ENCODE measurements at regions not wholly inside any gene's neighbourhood (a gene's known extent, or its start where the extent isn't known, plus 50 kb on each side); places are given as distances from the start of the nearest gene placed in this dataset.

DNA sequence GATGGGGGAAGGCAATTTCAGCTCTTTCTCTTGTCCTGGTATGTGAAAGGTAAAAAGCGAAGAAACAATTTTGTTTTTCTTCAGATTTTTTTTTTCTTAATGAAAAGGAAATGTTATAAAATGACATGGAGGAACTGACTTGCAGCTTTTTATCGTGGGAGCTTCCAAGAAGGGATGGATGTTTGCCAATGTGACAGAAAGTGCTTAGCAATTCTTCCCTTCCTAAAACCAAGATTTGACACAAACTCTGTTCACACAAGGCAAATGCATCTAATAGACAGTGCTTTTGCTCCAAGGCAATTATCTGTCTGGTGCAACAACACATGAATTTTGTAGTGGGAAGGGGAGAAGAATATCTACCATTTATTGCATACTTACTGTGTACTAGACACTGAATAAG, 988.5 kb downstream of the CDH11 start:
- TF ChIP-seq, protein P1, sequence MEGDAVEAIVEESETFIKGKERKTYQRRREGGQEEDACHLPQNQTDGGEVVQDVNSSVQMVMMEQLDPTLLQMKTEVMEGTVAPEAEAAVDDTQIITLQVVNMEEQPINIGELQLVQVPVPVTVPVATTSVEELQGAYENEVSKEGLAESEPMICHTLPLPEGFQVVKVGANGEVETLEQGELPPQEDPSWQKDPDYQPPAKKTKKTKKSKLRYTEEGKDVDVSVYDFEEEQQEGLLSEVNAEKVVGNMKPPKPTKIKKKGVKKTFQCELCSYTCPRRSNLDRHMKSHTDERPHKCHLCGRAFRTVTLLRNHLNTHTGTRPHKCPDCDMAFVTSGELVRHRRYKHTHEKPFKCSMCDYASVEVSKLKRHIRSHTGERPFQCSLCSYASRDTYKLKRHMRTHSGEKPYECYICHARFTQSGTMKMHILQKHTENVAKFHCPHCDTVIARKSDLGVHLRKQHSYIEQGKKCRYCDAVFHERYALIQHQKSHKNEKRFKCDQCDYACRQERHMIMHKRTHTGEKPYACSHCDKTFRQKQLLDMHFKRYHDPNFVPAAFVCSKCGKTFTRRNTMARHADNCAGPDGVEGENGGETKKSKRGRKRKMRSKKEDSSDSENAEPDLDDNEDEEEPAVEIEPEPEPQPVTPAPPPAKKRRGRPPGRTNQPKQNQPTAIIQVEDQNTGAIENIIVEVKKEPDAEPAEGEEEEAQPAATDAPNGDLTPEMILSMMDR (IDR thresholded peaks at IDR 0.05) = no peak
- Mint-ChIP-seq H3K9me3 (peaks cover 9 to 10% of the 10 kb centered on the region in 2 donors), H3K4me1 (no peaks in the 10 kb centered on the region), H3K4me3 (no peak overlapping the region), H3K36me3 (no peaks in the 10 kb centered on the region), H3K27ac (no peak overlapping the region), H3K27me3 (ENCODE audit: low read depth in 2 of 2) (no peaks in the 10 kb centered on the region)
- H3K27me3 ChIP-seq (ENCODE audit: control insufficient read depth, insufficient read depth, low read length) = no peaks in the 10 kb centered on the region
- 35% methylated on average over 2 of the region's 2 CpGs for WGBS (ENCODE audit: insufficient coverage)
- no peak overlapping the region for H3K27ac ChIP-seq (ENCODE audit: low read length)
- DNase-seq (no peak), ATAC-seq (no peak)
- intact Hi-C loops (cut with micrococcal nuclease) = no loop called here
- H3K4me1 ChIP-seq (ENCODE audit: control insufficient read depth, insufficient read depth, low read length) = no peaks in the 10 kb centered on the region
- H3K4me3 ChIP-seq (ENCODE audit: low read length) = no peak overlapping the region
- no peaks in the 10 kb centered on the region for H3K36me3 ChIP-seq (ENCODE audit: control insufficient read depth, insufficient read depth, low read length)
- peaks cover 7% of the 10 kb centered on the region for H3K9me3 ChIP-seq (ENCODE audit: control insufficient read depth, insufficient read depth, low read length)

DNA sequence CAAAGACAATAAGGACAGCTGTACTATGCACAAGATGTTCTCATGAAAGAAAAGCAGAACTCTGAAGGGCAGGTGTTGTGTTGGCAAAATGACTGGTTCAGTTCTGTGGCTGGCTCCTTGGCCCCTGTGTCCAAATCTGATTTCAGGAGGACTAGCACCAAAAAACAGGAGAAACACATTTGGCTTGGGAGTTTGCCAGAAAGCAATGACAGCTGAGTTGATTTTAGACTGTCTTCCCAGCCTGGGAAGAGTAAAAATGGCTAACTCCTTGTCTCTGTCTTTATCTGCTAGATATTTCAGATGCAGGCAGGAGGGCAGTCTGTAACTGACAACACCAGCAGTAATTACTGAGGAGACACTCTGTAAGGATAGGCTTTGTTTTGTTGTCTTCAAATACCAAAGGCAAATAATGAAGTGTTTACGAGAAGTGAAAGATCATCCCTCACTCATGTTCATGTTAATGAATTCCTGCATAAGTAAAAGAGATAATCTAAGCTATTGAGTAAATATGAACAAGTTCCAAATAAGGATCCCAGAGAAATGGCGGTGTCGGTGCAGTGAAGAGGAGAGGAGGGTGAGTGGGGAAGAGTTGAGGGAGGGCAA, 989.0 kb downstream of the CDH11 start:
- peaks cover 9 to 10% of the 10 kb centered on the region in 2 donors for H3K9me3 Mint-ChIP-seq
- 68% methylated on average over 3 of the region's 3 CpGs for WGBS (ENCODE audit: insufficient coverage)
- H3K27ac Mint-ChIP-seq = no peak overlapping the region
- no peak for DNase-seq
- H3K36me3 ChIP-seq (ENCODE audit: control insufficient read depth, insufficient read depth, low read length) = no peaks in the 10 kb centered on the region
- H3K4me1 ChIP-seq (ENCODE audit: control insufficient read depth, insufficient read depth, low read length) = no peaks in the 10 kb centered on the region
- peaks cover 7% of the 10 kb centered on the region for H3K9me3 ChIP-seq (ENCODE audit: control insufficient read depth, insufficient read depth, low read length)
- intact Hi-C loops (cut with micrococcal nuclease) = no loop called here
- H3K4me1 Mint-ChIP-seq = no peaks in the 10 kb centered on the region
- TF ChIP-seq, protein P1 (IDR thresholded peaks at IDR 0.05) = no peak
- H3K36me3 Mint-ChIP-seq = no peaks in the 10 kb centered on the region
- no peaks in the 10 kb centered on the region for H3K27me3 Mint-ChIP-seq (ENCODE audit: low read depth in 2 of 2)
- no peak overlapping the region for H3K4me3 Mint-ChIP-seq
- H3K4me3 ChIP-seq (ENCODE audit: low read length) = no peak overlapping the region
- no peak for ATAC-seq
- no peaks in the 10 kb centered on the region for H3K27me3 ChIP-seq (ENCODE audit: control insufficient read depth, insufficient read depth, low read length)
- H3K27ac ChIP-seq (ENCODE audit: low read length) = no peak overlapping the region

DNA sequence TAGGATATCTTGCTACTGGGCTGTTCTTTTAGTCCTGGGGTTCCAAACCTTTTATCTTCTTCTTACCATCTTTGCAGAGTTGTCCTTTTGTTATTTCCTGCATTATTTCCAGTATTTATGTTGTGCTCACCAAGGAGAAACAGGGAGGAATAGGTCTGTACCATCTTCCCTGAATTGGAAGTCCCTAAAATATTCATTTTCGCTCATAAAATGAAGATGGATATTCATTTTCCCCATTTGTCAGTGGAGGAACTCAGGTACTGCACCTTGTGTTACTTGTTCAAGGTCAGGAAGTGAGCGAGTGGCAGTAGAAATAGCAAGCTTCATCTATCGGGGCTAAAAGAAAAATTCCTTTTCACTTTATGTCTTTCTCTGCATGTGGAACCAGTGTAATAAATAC, 989.7 kb downstream of the CDH11 start:
- no peak overlapping the region for H3K27ac ChIP-seq (ENCODE audit: low read length)
- H3K27me3 ChIP-seq (ENCODE audit: control insufficient read depth, insufficient read depth, low read length) = no peaks in the 10 kb centered on the region
- ATAC-seq = no peak
- no peak overlapping the region for H3K4me3 ChIP-seq (ENCODE audit: low read length)
- H3K9me3 ChIP-seq (ENCODE audit: control insufficient read depth, insufficient read depth, low read length) = peaks cover 7% of the 10 kb centered on the region
- TF ChIP-seq, protein P1 (IDR thresholded peaks at IDR 0.05) = no peak
- Mint-ChIP-seq H3K36me3 (no peaks in the 10 kb centered on the region), H3K9me3 (peaks cover 9 to 10% of the 10 kb centered on the region in 2 donors), H3K27ac (no peak overlapping the region), H3K4me3 (no peak overlapping the region), H3K4me1 (no peaks in the 10 kb centered on the region), H3K27me3 (ENCODE audit: low read depth in 2 of 2) (no peaks in the 10 kb centered on the region)
- 84% methylated on average over 2 of the region's 3 CpGs for WGBS (ENCODE audit: insufficient coverage)
- DNase-seq = no peak
- H3K36me3 ChIP-seq (ENCODE audit: control insufficient read depth, insufficient read depth, low read length) = no peaks in the 10 kb centered on the region
- intact Hi-C loops (cut with micrococcal nuclease) = no loop called here
- no peaks in the 10 kb centered on the region for H3K4me1 ChIP-seq (ENCODE audit: control insufficient read depth, insufficient read depth, low read length)

DNA sequence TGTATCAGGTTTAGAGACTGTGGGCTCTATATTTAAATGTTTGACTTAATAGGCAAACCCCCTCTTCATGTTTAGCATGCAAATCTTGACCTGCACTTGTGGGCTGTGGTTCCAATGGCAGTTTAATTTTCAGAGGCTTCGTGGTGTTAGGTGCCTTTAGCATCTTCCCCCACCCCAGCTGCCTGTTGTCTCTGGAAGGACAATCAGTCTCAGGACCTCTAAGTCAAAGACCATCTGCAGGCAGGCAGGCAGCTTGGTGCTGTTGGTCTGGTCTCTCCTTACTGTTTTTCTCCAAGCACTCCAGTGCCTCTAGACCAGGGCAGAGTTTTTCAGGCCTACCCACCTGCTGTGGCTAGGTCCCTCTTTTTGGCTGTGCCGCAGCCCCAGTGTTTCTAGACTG, 990.4 kb downstream of the CDH11 start:
- TF ChIP-seq, protein P1 (IDR thresholded peaks at IDR 0.05) = no peak

More for the DNA sequence above, 990.4 kb downstream of the CDH11 start:
- no peaks in the 10 kb centered on the region for H3K4me1 Mint-ChIP-seq
- ATAC-seq (no peak), DNase-seq (no peak)
- no peak overlapping the region for H3K27ac ChIP-seq (ENCODE audit: low read length)
- H3K9me3 Mint-ChIP-seq = peaks cover 9 to 10% of the 10 kb centered on the region in 2 donors
- H3K27ac Mint-ChIP-seq = no peak overlapping the region
- H3K4me1 ChIP-seq (ENCODE audit: control insufficient read depth, insufficient read depth, low read length) = no peaks in the 10 kb centered on the region
- peaks cover 7% of the 10 kb centered on the region for H3K9me3 ChIP-seq (ENCODE audit: control insufficient read depth, insufficient read depth, low read length)
- no peaks in the 10 kb centered on the region for H3K27me3 ChIP-seq (ENCODE audit: control insufficient read depth, insufficient read depth, low read length)
- no peak overlapping the region for H3K4me3 ChIP-seq (ENCODE audit: low read length)
- H3K36me3 ChIP-seq (ENCODE audit: control insufficient read depth, insufficient read depth, low read length) = no peaks in the 10 kb centered on the region
- no peaks in the 10 kb centered on the region for H3K27me3 Mint-ChIP-seq (ENCODE audit: low read depth in 2 of 2)
- intact Hi-C loops (cut with micrococcal nuclease) = no loop called here
- WGBS (ENCODE audit: insufficient coverage) = 69% methylated on average over 2 of the region's 2 CpGs
- no peak overlapping the region for H3K4me3 Mint-ChIP-seq
- H3K36me3 Mint-ChIP-seq = no peaks in the 10 kb centered on the region

Data from natural killer cell (primary cell).